Erythroblast (primary cell): ENCODE measurements at regions not wholly inside any gene's neighbourhood (a gene's known extent, or its start where the extent isn't known, plus 50 kb on each side); places are given as distances from the start of the nearest gene placed in this dataset.

Experiments used
- DNase-seq, 2 experiments: peaks; one replicate each; lab custom pipeline; 2025; lab: John Stamatoyannopoulos, UW
- GATA1 ChIP-seq: IDR thresholded peaks from 2 replicates; pipeline ENCODE4 v1.6.1; 2011; ENCODE audit warnings: low read depth, mild to moderate bottlenecking, control low read depth, low read length, moderate library complexity
- POLR2A ChIP-seq: IDR thresholded peaks from 2 replicates; pipeline ENCODE4 v1.6.1; 2011; ENCODE audit warnings: mild to moderate bottlenecking, low read length

DNA sequence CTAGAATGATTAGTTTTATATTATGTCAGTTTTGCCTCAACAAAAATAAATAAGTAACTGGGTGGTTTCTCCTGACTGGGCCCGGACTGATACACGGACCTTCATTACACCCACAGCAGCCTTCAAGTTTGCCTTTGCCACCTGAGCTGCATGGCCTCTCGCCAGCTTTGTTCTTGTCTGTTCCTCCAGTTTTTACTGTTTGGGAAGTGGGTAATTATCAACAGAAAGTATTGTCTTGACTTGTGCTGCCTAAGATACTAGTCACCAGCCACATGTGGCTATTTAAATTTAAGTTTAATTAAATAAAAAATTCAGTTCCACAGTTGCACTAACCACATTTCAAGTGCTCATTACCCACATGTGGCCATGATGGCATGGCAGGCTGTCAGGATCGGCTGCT is 74.7 kb upstream of the INTU start:
- TF ChIP-seq GATA1, result no peak
- TF ChIP-seq POLR2A, result no peak
- no peak for DNase-seq

DNA sequence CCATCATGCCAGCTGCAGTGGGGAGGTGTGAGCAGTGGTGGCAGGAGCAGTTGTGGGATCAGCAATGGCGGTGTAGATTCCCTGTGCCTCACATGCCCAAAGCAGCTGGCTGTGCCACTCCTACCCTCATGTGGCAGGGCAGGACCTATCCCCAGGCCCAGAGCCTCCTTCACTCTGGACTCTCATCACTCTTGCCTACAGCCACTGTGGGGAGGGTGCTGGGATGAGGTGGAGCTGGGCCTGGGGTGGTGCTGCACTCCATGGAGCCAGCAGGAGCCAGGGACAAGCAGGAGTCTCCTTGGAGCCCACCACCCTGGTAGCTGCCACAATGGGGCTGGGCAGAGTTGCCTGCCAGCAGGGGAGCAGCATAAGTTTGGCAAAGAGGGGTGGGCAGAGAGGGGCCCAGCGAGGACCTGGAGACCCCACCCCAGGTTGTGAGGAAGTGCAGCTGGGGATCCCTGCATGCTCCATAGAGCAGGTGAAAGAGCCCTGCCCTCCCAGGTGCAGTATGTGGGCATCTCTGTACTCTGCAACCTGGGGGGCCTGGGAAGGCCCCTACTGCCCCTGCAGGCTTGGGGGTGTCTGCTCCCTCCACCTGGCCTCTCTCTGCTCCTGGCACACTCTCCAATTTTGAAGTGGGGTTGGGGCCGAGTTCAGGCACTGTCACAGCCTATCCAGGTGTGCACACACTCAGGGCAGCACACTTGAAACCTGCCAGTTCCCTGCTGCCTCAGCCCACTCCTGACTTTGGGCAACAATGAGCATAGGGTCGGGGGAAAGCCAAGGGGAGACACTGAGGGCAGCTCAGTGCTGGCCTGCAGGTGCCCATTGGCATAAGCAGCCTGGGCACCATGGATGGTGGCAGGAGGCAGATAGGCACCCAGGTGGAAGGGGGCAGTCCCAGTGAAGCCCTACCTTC is 74.0 kb upstream of the INTU start:
- TF ChIP-seq GATA1 (no peak), POLR2A (no peak)
- DNase-seq, result no peak

DNA sequence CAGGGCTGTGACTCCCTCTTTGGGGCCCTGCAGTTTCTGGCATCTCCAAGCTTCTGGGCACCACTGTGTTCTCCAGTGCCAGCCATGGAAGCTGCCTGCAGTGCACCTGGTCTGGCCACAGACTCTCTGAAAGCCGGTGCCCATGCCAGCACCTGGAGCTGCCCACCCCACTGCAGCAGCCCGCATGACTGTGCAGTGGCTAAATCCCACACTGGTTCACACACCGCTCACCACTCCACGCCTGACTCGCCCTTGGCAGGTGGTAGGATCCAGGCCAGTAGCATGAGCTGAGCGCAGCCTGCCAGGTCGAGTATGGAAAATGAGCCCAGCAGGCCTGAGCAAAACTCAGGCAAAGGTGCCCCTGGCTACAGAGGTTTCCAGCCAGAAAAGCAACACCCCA is 72.8 kb upstream of the INTU start:
- DNase-seq, result no peak
- TF ChIP-seq POLR2A (no peak), GATA1 (no peak)

DNA sequence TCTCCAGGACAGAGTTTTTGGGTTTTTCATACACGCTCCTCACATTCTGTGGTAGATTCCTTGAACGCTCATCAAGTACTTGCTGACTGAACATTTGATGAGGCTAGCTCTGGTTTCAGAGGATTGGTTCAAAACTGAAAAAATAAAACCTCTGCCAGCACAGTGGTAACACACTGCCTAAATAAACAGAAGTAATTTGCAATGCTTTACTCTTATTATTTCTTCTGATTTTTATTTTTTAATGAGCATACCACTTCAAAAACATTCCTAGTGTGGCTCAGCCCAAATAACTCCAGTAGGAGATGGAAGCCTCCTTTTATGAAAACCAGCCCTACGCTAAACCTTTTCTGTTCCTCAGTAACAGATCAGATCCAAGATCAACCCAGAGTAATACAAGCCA is 72.0 kb upstream of the INTU start:
- no peak for TF ChIP-seq GATA1
- no peak for TF ChIP-seq POLR2A
- no peak for DNase-seq

DNA sequence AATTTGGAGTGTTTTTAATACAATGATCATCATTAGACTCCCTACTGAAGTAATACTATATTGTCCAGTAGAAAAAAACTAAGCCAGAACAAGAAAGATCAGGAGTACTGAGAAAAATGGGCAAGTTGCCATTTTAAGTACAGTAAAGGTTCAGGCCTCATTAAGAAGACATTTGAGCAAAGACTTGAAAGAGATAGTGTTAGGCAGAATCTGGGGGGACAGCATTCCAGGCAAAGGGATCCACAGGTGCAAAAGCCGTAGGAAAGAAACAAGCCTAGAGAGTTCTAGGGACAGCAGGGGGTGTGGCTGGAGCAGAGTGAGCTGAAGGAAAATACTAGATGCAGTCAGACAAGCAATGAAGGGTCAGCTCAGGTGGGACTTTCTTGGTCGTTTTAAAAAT is 58.1 kb upstream of the INTU start:
- TF ChIP-seq GATA1 (no peak), POLR2A (no peak)
- DNase-seq, result no peak

DNA sequence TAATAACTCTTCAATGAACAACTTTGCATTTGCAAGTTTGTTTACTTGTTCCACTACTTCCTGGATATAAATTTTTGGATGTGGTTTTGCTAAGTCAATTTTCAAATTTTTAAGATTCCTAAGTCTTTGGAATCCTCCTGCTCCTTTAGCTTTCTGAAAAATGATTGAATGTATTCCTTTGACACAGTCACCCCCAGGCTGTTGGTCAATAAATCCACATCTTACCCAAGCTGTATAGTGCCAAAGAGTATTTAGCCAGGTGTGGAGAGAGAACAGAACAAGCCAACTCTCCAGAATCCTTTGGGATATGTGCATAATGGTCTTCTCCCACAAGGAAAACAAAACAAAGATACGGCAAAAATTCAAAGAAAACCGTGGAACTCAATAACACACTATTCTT is 56.9 kb upstream of the INTU start:
- DNase-seq, result no peak

DNA sequence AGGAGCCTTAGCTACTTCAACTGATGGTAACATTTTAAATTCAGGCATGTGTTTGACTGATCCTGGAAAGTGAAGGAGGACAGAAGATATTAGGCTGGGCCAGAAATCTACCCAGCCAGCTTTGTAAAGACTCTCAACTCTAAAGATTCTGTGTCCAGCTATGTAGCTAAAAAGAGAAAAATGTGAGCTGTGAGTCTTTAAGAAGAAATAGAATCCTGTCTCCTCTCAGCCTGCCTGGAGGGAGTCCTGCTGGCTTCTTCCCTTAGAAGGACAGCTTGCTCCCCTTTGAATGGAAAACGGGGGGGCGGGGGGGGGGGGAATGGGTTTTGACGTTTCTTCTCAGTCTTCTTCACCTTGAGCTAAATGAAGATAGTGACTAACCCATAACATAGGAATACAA is 54.3 kb upstream of the INTU start:
- TF ChIP-seq GATA1 (no peak), POLR2A (no peak)
- no peak for DNase-seq

More for the DNA sequence above, 56.9 kb upstream of the INTU start:
- TF ChIP-seq GATA1 (no peak), POLR2A (no peak)

DNA sequence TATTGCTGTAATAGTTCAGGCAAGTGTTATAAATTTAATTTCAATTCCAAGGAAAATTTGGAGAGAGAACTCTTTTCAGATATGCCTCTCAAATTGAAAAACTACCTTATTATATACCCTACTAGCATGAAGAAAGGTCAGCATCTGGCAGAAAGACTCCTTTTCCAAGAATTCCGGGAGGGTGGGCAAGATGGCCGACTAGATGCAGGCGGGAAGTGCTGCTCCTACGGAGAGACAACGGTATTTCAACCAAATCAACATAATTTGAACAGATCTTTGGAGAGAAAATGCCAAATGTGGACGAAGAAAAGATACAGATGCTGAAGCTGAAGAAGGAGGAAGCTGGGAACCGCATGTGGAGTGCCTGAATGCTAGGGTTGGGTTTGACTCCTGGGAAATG is 53.8 kb upstream of the INTU start:
- DNase-seq, result no peak
- no peak for TF ChIP-seq GATA1
- no peak for TF ChIP-seq POLR2A

DNA sequence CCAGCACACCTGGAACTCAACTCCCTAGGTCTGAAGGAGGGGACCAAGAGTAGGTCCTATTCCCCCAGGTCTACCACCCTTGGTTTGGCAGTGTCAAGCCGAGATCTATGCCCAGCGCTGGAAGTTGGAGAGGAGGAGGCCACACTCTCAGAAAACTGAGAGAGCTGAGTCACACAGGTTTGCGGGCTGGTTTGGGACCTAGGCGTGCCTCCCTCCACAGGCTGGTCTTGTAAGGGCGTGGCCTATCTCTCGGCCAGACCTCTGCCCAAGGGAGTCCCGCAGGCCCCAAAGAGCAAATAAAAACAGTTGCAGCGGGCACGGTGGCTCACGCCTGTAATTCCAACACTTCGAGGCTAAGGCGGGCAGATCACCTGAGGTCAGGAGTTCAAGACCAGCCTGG is 52.9 kb upstream of the INTU start:
- no peak for TF ChIP-seq GATA1
- TF ChIP-seq POLR2A, result no peak
- no peak for DNase-seq

DNA sequence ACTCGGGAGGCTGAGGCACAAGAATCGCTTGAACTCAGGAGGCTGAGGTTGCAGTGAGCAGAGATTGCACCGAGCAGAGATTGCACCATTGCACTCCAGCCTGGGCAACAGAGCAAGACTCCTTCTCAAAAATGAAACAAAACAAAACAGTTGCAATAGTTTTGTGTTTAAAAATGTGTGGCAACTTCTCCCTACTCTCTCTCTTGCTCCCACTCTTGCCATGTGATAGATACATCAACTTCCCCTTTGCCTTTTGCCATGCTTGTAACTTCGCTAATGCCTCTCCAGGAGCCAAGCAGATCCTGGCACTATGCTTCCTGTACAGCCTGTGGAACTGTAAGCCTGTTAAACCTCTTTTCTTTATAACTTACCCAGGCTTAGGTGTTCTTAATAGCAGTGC is 52.5 kb upstream of the INTU start:
- TF ChIP-seq GATA1 (no peak), POLR2A (no peak)
- no peak for DNase-seq

DNA sequence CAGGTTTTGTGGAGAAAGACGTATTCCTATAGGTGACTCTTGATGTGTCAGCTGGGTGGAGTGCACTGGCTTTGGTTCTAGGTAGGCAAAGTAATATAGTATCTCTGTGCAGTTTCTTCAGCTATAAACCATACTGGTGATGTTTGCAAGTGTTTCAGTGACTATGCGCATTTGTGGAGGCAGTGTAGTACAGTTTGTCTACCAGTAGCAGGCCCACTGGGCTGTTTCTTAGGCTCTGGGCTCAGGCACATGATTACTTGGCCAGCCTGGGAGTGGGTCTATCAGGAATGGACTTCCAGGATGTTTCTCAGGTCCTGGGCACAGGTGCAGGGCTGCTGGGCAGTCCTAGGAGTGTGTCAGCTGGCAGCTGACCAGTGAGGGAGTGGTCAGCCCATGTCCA is 51.9 kb upstream of the INTU start:
- TF ChIP-seq GATA1 (no peak), POLR2A (no peak)
- DNase-seq, result no peak
